GM12878 (cell line): ENCODE measurements at regions not wholly inside any gene's neighbourhood (a gene's known extent, or its start where the extent isn't known, plus 50 kb on each side); places are given as distances from the start of the nearest gene placed in this dataset.

Source experiments
- EZH2 ChIP-seq: IDR thresholded peaks from 2 replicates; pipeline ENCODE4 v1.6.1; 2012; ENCODE audit warnings: low read depth, mild to moderate bottlenecking, control low read depth, inconsistent platforms, low read length, borderline replicate concordance; ENCODE audit not compliant: control insufficient read depth
- NFYB ChIP-seq: IDR thresholded peaks from 2 replicates; pipeline ENCODE4 v1.6.1; 2011; ENCODE audit warnings: low read depth, mild to moderate bottlenecking, low read length, improper control_type of control experiment, moderate library complexity; ENCODE audit not compliant: insufficient read depth
- REST ChIP-seq: IDR thresholded peaks from 2 replicates; pipeline ENCODE4 v1.6.1; 2012; ENCODE audit warnings: mild to moderate bottlenecking, low read depth, low read length
- TCF7 ChIP-seq: IDR thresholded peaks from 2 replicates; pipeline ENCODE4 v1.6.1; 2014; ENCODE audit warnings: antibody characterized with exemption, borderline replicate concordance

GRCh38 chr12:24389394-24389793 lies 439.9 kb upstream of the SOX5 start:
- TF ChIP-seq TCF7 (no peak), NFYB (no peak), REST (no peak), EZH2 (no peak)
